H1 (cell line): ENCODE measurements at regions not wholly inside any gene's neighbourhood (a gene's known extent, or its start where the extent isn't known, plus 50 kb on each side); places are given as distances from the start of the nearest gene placed in this dataset.

Source experiments
- EGR1 ChIP-seq: IDR thresholded peaks from 2 replicates; pipeline ENCODE4 v1.6.1; 2011; ENCODE audit warnings: low read depth, low read length, borderline replicate concordance
- EP300 ChIP-seq, 2 experiments: IDR thresholded peaks; 1 replicate in 1 of 2; 2 replicates in 1 of 2; pipeline ENCODE4 v1.6.1; 2011 to 2012; ENCODE audit warnings: low read depth in 2 of 2, low read length in 2 of 2, mild to moderate bottlenecking in 2 of 2, borderline replicate concordance in 1 of 2, inconsistent platforms in 1 of 2, moderate library complexity in 1 of 2
- FOSL1 ChIP-seq: IDR thresholded peaks from 2 replicates; pipeline ENCODE4 v1.6.1; 2011; ENCODE audit warnings: mild to moderate bottlenecking, low read depth, low read length, moderate library complexity; ENCODE audit not compliant: insufficient read depth
- HDAC2 ChIP-seq, 2 experiments: fragments of 300-600 bp in 1 of 2; sonication (generic) in 1 of 2; IDR thresholded peaks; 2 replicates each; pipeline ENCODE4 v1.6.1; 2011 to 2012; ENCODE audit warnings: low read depth in 2 of 2, low read length in 2 of 2, mild to moderate bottlenecking in 2 of 2, moderate library complexity in 2 of 2, borderline replicate concordance in 1 of 2, inconsistent platforms in 1 of 2
- KDM5A ChIP-seq: fragments of 200-600 bp; IDR thresholded peaks from 2 replicates; pipeline ENCODE4 v1.7.1; 2012; ENCODE audit warnings: mild to moderate bottlenecking, low read length, inconsistent platforms, mixed read lengths
- POU5F1 ChIP-seq: IDR thresholded peaks from 2 replicates; pipeline ENCODE4 v1.6.1; 2011; ENCODE audit warnings: low read depth, mild to moderate bottlenecking, low read length, moderate library complexity
- RAD21 ChIP-seq, 2 experiments: IDR thresholded peaks in 1 of 2; conservative IDR thresholded peaks in 1 of 2; 2 replicates each; pipeline ENCODE4 v1.6.1; 2011; ENCODE audit warnings: low read depth in 2 of 2, low read length in 2 of 2, improper control_type of control experiment in 1 of 2, inconsistent platforms in 1 of 2, mild to moderate bottlenecking in 1 of 2, moderate library complexity in 1 of 2
- RBBP5 ChIP-seq: IDR thresholded peaks from 2 replicates; pipeline ENCODE4 v1.7.1; 2012; ENCODE audit warnings: low read depth, mild to moderate bottlenecking, inconsistent platforms, low read length, moderate library complexity, borderline replicate concordance
- SIN3A ChIP-seq, 2 experiments: IDR thresholded peaks in 1 of 2; conservative IDR thresholded peaks in 1 of 2; 2 replicates each; pipeline ENCODE4 v1.6.1; 2011 to 2012; ENCODE audit warnings: low read length in 2 of 2, improper control_type of control experiment in 1 of 2, low read depth in 1 of 2, mild to moderate bottlenecking in 1 of 2
- SIX5 ChIP-seq: IDR thresholded peaks from 2 replicates; pipeline ENCODE4 v1.6.1; 2011; ENCODE audit warnings: mild to moderate bottlenecking, low read depth, low read length
- TCF12 ChIP-seq: IDR thresholded peaks from 2 replicates; pipeline ENCODE4 v1.6.1; 2011; ENCODE audit warnings: low read depth, mild to moderate bottlenecking, low read length

GRCh38 chr2:226233388-226233787, 566.2 kb downstream of the IRS1 start (continued):
- TF ChIP-seq FOSL1 = no peak
- TF ChIP-seq TCF12 = no peak
- TF ChIP-seq POU5F1 = no peak
- TF ChIP-seq EP300 (IDR thresholded peaks at IDR 0.05; ENCODE audit: borderline replicate concordance in 1 of 2, low read depth in 2 of 2, low read length in 2 of 2) = no peak
- no peak for TF ChIP-seq EGR1
- TF ChIP-seq RBBP5 = no peak
- no peak for TF ChIP-seq SIN3A (conservative IDR thresholded peaks at IDR 0.05 in 1 of 2, IDR thresholded peaks at IDR 0.05 in 1 of 2; ENCODE audit: low read depth in 1 of 2, low read length in 2 of 2)
- no peak for TF ChIP-seq HDAC2 (IDR thresholded peaks at IDR 0.05; ENCODE audit: borderline replicate concordance in 1 of 2, low read depth in 2 of 2, low read length in 2 of 2)
- no peak for TF ChIP-seq SIX5
- no peak for TF ChIP-seq RAD21 (IDR thresholded peaks at IDR 0.05 in 1 of 2, conservative IDR thresholded peaks at IDR 0.05 in 1 of 2; ENCODE audit: low read depth in 2 of 2, low read length in 2 of 2)
- no peak for TF ChIP-seq KDM5A
